GDM1 (cell line): ENCODE measurements at regions not wholly inside any gene's neighbourhood (a gene's known extent, or its start where the extent isn't known, plus 50 kb on each side); places are given as distances from the start of the nearest gene placed in this dataset.

Experiments used
- DNase-seq: peaks from one replicate; lab custom pipeline; 2025; lab: John Stamatoyannopoulos, UW

- no peak for DNase-seq
These were observed 1022.5 kb upstream of the ADGRL2 start for GRCh38 chr1:80778094-80778840.

GRCh38 chr1:80776266-80776665, 1024.5 kb upstream of the ADGRL2 start:
- no peak for DNase-seq

- no peak for DNase-seq
These were observed 1031.5 kb upstream of the ADGRL2 start for GRCh38 chr1:80769208-80769750.

- no peak for DNase-seq
These were observed 1033.0 kb upstream of the ADGRL2 start for GRCh38 chr1:80767711-80768110.

GRCh38 chr1:80759354-80759753, 1041.4 kb upstream of the ADGRL2 start:
- no peak for DNase-seq

GRCh38 chr1:80755944-80756343, 1044.8 kb upstream of the ADGRL2 start:
- no peak for DNase-seq

- DNase-seq, result no peak
These were observed 1049.5 kb upstream of the ADGRL2 start for GRCh38 chr1:80751204-80751603.

- DNase-seq, result no peak
These were observed 1069.4 kb upstream of the ADGRL2 start for GRCh38 chr1:80731241-80731894.

GRCh38 chr1:80722611-80723010, 1078.1 kb upstream of the ADGRL2 start:
- DNase-seq, result no peak

- no peak for DNase-seq
These were observed 1094.2 kb upstream of the ADGRL2 start for GRCh38 chr1:80706526-80706925.

- no peak for DNase-seq
These were observed 1122.3 kb upstream of the ADGRL2 start for GRCh38 chr1:80678438-80678837.

- no peak for DNase-seq
These were observed 1125.3 kb upstream of the ADGRL2 start for GRCh38 chr1:80675454-80675853.

- no peak for DNase-seq
These were observed 1126.7 kb upstream of the ADGRL2 start for GRCh38 chr1:80673935-80674597.

- no peak for DNase-seq
These were observed 1132.4 kb upstream of the ADGRL2 start for GRCh38 chr1:80668372-80668771.

GRCh38 chr1:80666073-80666472, 1134.7 kb upstream of the ADGRL2 start:
- DNase-seq, result no peak

GRCh38 chr1:80659161-80659560, 1141.6 kb upstream of the ADGRL2 start:
- DNase-seq, result no peak

GRCh38 chr1:80657707-80658106, 1143.0 kb upstream of the ADGRL2 start:
- DNase-seq, result no peak

- no peak for DNase-seq
These were observed 1143.6 kb upstream of the ADGRL2 start for GRCh38 chr1:80657044-80657643.

- no peak for DNase-seq
These were observed 1144.1 kb upstream of the ADGRL2 start for GRCh38 chr1:80656641-80657040.

- no peak for DNase-seq
These were observed 1144.6 kb upstream of the ADGRL2 start for GRCh38 chr1:80656014-80656636.

GRCh38 chr1:80646053-80646452, 1154.7 kb upstream of the ADGRL2 start:
- no peak for DNase-seq

GRCh38 chr1:80645621-80646020, 1155.1 kb upstream of the ADGRL2 start:
- no peak for DNase-seq
